Glutamatergic neuron (in vitro differentiated cells): ENCODE measurements at regions not wholly inside any gene's neighbourhood (a gene's known extent, or its start where the extent isn't known, plus 50 kb on each side); places are given as distances from the start of the nearest gene placed in this dataset.

Experiments
- DNase-seq: peaks from one replicate; pipeline ENCODE4 v3.0.0; 2022
- H3K27ac Mint-ChIP-seq: one replicate; pipeline ENCODE4 v1.8.0; 2020; ENCODE audit warnings: mild to moderate bottlenecking, mixed read lengths, inconsistent platforms; ENCODE audit not compliant: unreplicated experiment
- H3K27me3 Mint-ChIP-seq: one replicate; pipeline ENCODE4 v1.8.0; 2020; ENCODE audit warnings: mild to moderate bottlenecking, moderate library complexity, mixed read lengths, inconsistent platforms; ENCODE audit not compliant: unreplicated experiment
- H3K36me3 Mint-ChIP-seq: one replicate; pipeline ENCODE4 v1.8.0; 2020; ENCODE audit warnings: mild to moderate bottlenecking, mixed read lengths, inconsistent platforms; ENCODE audit not compliant: unreplicated experiment
- H3K4me1 Mint-ChIP-seq: one replicate; pipeline ENCODE4 v1.8.0; 2020; ENCODE audit warnings: mild to moderate bottlenecking, low read depth, mixed read lengths, inconsistent platforms; ENCODE audit not compliant: unreplicated experiment
- H3K4me3 Mint-ChIP-seq: one replicate; pipeline ENCODE4 v1.8.0; 2020; ENCODE audit warnings: mild to moderate bottlenecking, mixed read lengths, inconsistent platforms; ENCODE audit not compliant: unreplicated experiment
- H3K9me3 Mint-ChIP-seq: one replicate; pipeline ENCODE4 v1.8.0; 2020; ENCODE audit warnings: mild to moderate bottlenecking, moderate library complexity, mixed read lengths, inconsistent platforms; ENCODE audit not compliant: unreplicated experiment
- TF ChIP-seq, protein P1 (sequence below): fragments of 200-600 bp; sonication (generic); IDR thresholded peaks from one replicate; pipeline ENCODE4 v1.5.0; 2021; ENCODE audit not compliant: partially characterized antibody, unreplicated experiment

DNA sequence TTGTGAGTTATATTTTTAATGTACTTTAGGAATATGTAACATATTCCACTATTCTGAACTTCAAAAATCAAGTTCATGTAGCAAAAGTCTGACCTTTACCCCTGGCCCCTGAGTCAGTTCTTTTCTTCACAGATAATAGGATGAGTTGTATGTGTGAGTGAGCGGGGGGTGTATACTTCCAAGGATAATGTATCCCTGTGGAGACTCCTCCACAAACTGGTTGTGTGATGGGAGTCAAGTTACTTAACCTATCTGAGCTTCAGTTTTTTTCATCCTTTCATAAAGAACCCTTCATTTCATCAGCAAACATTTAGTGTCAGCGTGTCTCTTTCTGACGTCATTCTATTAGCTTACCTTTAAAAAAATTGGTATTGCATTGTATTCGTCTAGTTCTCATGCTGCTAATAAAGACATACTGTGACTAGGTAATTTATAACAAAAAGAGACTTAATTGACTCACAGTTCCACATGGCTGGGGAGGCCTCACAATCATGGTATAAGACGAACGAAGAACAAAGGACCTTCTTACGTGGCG is 288.1 kb upstream of the GPC6 start:
- no peaks in the 10 kb centered on the region for H3K9me3 Mint-ChIP-seq
- DNase-seq: no peak

DNA sequence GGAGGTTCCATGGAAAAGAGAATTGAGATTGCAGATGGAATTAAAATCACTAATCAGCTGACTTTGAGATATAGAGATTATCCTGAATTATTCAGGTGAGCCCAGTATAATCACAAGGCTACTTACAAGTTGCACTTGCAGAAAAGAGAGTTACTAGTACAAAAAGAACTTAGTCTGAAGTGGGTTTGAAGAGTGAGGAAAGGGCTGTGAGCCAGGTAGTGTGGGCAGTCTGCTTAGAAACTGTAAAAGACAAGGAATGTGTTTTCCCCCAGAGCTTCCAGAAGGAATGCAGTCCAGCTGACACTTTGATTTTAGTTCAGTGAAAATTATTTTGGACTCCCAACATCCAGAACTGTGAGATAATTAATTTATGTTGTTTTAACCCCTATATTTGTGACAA is 285.4 kb upstream of the GPC6 start:
- Mint-ChIP-seq H3K27ac (no peak overlapping the region), H3K27me3 (no peaks in the 10 kb centered on the region), H3K36me3 (no peaks in the 10 kb centered on the region), H3K4me1 (no peaks in the 10 kb centered on the region), H3K9me3 (no peaks in the 10 kb centered on the region), H3K4me3 (no peak overlapping the region)
- TF ChIP-seq, protein P1, sequence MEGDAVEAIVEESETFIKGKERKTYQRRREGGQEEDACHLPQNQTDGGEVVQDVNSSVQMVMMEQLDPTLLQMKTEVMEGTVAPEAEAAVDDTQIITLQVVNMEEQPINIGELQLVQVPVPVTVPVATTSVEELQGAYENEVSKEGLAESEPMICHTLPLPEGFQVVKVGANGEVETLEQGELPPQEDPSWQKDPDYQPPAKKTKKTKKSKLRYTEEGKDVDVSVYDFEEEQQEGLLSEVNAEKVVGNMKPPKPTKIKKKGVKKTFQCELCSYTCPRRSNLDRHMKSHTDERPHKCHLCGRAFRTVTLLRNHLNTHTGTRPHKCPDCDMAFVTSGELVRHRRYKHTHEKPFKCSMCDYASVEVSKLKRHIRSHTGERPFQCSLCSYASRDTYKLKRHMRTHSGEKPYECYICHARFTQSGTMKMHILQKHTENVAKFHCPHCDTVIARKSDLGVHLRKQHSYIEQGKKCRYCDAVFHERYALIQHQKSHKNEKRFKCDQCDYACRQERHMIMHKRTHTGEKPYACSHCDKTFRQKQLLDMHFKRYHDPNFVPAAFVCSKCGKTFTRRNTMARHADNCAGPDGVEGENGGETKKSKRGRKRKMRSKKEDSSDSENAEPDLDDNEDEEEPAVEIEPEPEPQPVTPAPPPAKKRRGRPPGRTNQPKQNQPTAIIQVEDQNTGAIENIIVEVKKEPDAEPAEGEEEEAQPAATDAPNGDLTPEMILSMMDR: no peak
- no peak for DNase-seq

More for the DNA sequence above, 288.1 kb upstream of the GPC6 start:
- H3K4me1 Mint-ChIP-seq: no peaks in the 10 kb centered on the region
- no peak overlapping the region for H3K27ac Mint-ChIP-seq
- no peak overlapping the region for H3K4me3 Mint-ChIP-seq
- H3K27me3 Mint-ChIP-seq: no peaks in the 10 kb centered on the region
- TF ChIP-seq, protein P1: no peak
- no peaks in the 10 kb centered on the region for H3K36me3 Mint-ChIP-seq

DNA sequence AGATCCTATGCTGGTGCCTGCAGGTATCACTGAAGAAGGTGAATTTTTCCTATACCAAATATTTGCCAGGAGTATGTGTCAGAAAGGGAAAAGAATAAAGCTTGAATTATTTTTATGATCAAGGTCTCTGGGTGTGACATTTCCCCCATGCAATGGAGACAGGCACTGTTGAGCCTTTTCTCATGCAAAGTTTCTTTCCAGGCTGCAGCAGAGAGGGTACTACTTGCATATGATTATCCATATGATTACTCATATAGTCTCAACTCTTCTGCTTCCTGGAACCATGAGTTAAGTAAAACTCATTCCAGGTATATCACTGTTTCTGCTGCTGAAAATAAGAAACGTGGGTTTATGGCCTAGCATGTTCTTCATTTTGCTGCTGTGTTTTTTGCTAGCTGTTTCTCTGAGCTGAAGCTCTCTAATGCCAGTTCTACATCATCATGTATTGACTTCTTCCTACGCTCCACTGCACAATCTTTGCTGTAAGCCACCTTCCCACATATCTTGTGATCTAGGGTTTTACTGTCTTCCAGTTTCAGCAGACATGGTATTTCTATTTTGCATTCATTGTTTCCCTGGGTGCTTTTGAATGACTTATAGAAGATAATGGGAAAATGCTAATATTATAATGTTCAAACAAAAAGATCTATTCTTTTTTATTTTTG is 278.7 kb upstream of the GPC6 start:
- no peaks in the 10 kb centered on the region for H3K27me3 Mint-ChIP-seq
- TF ChIP-seq, protein P1: no peak
- no peaks in the 10 kb centered on the region for H3K4me1 Mint-ChIP-seq

DNA sequence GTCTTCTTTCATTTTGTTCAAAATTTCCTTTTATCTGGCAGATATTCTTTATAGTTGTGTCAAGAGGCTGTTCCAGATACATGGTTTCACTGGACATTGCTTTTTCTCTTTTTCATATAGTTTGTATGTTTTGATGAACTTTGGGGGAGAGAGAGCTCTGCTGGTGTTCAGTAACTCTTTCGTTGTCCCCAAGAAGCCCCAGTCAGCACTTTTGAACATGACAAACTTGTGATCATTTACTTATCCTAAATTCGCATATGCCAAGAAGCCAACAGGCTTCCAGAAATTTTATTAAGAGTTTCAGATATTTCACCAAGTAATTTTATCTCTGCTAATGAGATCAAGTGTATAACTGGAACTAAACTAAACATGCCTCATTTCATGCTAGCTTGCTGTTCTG is 275.8 kb upstream of the GPC6 start:
- H3K27ac Mint-ChIP-seq: no peak overlapping the region
- H3K9me3 Mint-ChIP-seq: no peaks in the 10 kb centered on the region
- DNase-seq: no peak
- TF ChIP-seq, protein P1: no peak
- no peak overlapping the region for H3K4me3 Mint-ChIP-seq
- no peaks in the 10 kb centered on the region for H3K36me3 Mint-ChIP-seq
- peaks cover 6% of the 10 kb centered on the region for H3K4me1 Mint-ChIP-seq
- H3K27me3 Mint-ChIP-seq: no peaks in the 10 kb centered on the region

More for the DNA sequence above, 278.7 kb upstream of the GPC6 start:
- Mint-ChIP-seq H3K27ac (no peak overlapping the region), H3K9me3 (no peaks in the 10 kb centered on the region), H3K4me3 (no peak overlapping the region), H3K36me3 (no peaks in the 10 kb centered on the region)
- no peak for DNase-seq

DNA sequence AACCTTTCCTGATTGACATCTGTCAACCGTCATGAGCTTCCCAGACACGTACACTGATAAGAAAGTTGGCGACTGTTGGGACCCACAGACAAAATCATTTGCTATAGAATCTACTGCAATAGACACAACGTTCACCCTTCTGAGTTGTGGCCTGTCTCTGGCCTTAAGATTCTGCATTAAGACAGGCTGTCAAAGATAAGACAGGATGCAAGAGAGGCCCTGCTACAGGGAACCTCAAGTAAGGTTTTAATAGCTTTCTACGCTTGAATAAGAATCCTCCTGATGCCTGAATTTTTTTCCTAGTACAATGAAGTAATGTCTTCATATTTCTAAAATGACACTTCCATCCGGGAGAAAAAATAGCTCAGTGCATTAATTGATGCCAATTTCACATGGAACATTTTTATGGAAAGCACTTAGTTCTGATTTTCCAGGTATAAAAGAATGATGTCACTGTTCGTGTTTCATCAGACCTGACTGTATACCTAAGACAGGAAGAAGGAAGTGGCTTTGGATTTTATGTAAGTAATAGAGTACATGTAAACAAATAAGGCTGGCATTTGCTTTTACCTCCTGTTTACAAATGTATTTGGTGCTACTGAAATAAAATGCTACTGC is 275.2 kb upstream of the GPC6 start:
- no peaks in the 10 kb centered on the region for H3K36me3 Mint-ChIP-seq
- TF ChIP-seq, protein P1: no peak
- H3K27me3 Mint-ChIP-seq: no peaks in the 10 kb centered on the region
- H3K27ac Mint-ChIP-seq: no peak overlapping the region
- DNase-seq: no peak
- H3K4me1 Mint-ChIP-seq: peaks cover 6% of the 10 kb centered on the region
- H3K9me3 Mint-ChIP-seq: no peaks in the 10 kb centered on the region
- H3K4me3 Mint-ChIP-seq: no peak overlapping the region
